ENCODE measurements at regions not wholly inside any gene's neighbourhood (a gene's known extent, or its start where the extent isn't known, plus 50 kb on each side); places are given as distances from the start of the nearest gene placed in this dataset.

DNA sequence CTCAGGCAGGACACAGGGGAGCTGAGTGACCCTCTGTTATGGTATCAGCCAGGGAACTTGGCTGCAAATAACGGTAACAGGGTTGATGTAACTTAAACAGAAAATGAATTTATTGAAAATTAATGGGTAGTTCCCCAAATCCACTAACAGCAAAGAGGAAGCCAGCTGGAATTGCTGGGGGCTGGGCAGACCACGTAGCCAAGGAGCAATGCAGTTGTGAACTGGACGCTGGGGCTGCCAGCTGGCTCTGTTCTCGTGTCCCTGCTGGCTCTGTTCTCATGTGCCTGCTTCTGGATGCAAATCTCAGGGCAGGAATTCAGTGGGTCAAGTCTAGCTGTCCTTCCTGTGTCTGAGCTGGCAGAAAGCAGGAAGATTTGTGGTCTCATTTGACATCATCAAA lies 1383.3 kb upstream of the TMEM132C start:
- no peak for DNase-seq (ENCODE audit: low read depth, low spot score)
- in situ Hi-C loops (cut with HindIII; ENCODE audit: low pct_unique_long_range_greater_than_20kb, low sequenced_read_pairs), result no loop called here

DNA sequence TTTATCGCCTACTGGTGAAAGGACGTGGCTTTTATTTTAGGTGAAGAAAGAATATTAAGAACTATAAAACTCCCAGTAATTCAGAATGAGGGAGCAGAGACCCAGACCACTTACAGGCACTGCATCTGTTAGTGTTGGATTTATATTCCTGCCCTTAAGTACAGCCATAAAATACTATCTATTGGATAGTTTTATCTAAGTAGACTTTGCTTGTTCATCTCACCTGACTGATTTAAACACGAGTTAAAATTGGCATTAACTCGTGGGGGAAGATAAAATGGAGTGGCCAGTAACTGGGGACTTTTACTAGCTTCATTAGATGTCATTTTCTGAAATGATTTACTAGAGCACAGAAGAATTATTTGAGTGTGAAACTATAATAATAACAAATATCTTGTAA lies 1377.5 kb upstream of the TMEM132C start:
- in situ Hi-C loops (cut with HindIII; ENCODE audit: low pct_unique_long_range_greater_than_20kb, low sequenced_read_pairs), result no loop called here

DNA sequence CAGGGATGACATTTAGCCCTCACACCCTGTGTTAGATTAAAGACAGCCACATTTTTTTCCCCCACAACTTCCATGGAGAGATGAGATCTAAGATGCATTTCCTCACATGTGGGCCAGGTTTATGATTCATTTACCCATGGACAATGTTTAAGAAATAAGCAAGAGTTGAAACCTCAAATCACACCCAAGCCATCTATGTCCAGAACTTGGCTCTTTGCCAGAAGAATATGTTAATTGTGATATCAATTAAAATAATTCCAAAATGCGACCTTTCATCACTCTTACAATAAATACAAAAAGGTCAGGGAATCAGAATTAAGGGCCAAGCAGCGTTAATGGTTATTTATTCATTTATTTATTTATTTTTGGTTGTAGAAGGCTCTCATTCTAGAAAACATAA lies 1376.9 kb upstream of the TMEM132C start:
- in situ Hi-C loops (cut with HindIII; ENCODE audit: low pct_unique_long_range_greater_than_20kb, low sequenced_read_pairs), result no loop called here
- DNase-seq (ENCODE audit: low read depth, low spot score), result no peak

More for the DNA sequence above, 1377.5 kb upstream of the TMEM132C start:
- no peak for DNase-seq (ENCODE audit: low read depth, low spot score)

DNA sequence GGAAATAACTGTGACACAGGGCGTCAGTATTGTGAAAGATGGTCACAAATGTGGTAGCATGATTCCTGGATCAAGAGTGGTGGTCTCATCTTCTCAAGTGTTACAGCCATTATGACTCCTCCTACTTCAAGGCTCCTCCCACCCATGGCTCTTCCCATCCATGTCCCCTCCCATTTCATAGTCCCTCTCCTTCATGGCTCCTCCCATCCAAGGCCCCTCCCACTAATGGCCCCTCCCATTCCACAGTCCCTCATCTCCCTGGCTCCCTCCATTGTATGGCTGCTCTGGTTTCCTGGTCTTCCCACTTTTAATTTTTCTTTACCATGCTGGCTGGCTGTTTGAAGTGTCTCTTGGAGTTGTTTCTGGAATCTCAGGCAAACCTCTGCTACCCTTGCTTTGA lies 1375.2 kb upstream of the TMEM132C start:
- in situ Hi-C loops (cut with HindIII; ENCODE audit: low pct_unique_long_range_greater_than_20kb, low sequenced_read_pairs), result no loop called here
- DNase-seq (ENCODE audit: low read depth, low spot score), result peak; percentile 43

DNA sequence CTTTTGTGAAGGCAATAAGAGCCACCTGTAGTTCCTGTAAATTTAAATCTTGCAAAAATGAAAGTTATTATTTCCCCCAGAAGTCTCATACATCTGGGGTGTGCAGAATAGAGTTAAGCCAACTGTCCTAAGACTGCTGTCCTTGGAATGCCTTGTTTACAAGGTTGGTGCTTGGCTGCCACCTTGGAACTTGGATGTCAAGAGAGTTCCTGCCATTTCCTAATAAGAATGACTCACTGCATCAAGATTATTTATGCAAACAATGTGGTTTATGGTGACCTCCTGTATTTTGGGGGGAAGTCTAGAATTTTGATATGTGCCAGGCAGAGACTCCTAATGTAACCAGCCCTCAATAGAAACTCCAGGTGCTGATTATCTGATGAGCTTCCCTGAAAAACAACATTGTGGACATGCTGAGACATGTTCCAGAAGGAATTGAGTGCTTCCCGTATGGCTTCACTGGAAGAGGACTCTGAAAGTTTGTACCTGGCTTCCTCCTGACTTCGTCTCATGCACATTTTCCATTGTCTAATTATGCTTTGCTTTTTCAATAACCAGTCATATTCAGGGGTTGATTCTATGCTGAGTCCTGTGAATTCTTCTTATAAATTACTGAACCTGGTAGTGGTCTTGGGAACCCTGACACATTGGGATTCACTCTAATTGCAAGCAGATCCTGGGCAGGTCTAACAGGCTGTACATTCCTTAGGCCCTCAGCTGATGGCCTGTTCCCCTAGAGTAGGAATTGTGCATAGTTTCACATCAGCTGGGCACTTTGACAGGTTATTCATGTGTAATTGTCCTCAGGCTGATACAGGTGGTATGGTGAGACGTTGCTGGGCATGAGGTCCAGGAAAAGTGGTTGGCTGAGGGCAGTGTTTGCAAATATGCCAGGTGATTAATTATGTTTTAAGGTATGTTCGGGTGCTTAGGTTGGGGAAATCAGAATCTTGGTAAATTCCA lies 1370.7 kb upstream of the TMEM132C start:
- no peak for DNase-seq (ENCODE audit: low read depth, low spot score)
- in situ Hi-C loops (cut with HindIII; ENCODE audit: low pct_unique_long_range_greater_than_20kb, low sequenced_read_pairs), result no loop called here

DNA sequence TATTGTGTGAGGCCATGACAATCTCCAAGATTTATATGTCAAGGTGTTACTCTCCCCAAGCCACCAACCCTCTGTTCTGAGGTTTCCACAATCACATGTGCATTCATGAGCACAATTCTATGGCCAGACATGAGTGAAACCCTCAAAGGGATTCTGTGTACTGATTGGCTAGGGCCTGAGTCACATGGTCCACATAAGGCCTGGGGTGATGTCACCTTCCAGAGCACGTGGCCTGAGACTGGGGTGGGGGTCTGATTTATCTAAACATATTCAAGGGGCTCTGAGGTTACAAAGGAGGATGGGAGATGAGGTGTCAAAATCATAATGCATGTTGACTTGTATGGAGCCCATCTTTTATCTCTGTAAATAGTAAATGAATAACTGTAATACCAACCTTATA lies 1369.9 kb upstream of the TMEM132C start:
- in situ Hi-C loops (cut with HindIII; ENCODE audit: low pct_unique_long_range_greater_than_20kb, low sequenced_read_pairs), result no loop called here
- no peak for DNase-seq (ENCODE audit: low read depth, low spot score)

DNA sequence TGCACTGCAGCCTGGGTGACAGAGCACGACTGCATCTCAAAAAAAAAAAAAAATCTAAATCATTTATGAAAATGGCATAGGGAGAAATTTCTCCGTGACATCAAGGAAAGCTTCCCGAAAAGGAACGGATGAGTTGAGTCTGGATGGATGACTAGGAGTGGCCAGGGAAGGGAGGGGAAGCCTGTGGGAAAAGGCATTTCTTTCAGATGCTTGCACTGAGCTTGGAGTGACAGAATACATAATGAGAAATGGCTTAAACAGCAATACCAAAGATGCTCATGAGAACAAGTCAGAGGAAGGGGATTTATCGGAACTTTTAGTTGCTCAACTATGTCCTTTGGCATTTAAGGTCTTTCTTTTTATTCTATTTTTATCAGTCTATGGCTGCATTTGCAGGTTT lies 1369.2 kb upstream of the TMEM132C start:
- in situ Hi-C loops (cut with HindIII; ENCODE audit: low pct_unique_long_range_greater_than_20kb, low sequenced_read_pairs), result no loop called here
- no peak for DNase-seq (ENCODE audit: low read depth, low spot score)

DNA sequence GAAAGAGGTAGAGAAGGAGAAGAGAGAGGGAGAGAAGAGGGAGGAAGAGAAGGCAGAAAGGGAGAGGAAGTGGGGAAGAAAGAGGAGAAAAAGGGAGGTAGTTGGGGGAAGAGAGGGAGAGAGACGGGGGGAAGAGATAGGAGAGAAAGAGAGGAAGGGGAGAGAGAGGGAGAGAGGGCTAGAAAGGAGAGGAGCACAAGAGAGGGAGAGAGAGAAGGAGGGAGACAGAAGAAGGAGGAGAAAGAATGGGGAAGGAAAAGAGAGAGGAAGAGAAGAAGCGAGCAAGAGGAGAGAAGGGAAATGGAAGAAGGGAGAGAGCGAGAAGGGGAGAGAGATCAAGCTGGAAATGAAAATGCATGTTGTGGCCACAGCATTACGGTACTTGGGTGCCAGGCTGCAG lies 1368.4 kb upstream of the TMEM132C start:
- no peak for DNase-seq (ENCODE audit: low read depth, low spot score)
- in situ Hi-C loops (cut with HindIII; ENCODE audit: low pct_unique_long_range_greater_than_20kb, low sequenced_read_pairs), result no loop called here

DNA sequence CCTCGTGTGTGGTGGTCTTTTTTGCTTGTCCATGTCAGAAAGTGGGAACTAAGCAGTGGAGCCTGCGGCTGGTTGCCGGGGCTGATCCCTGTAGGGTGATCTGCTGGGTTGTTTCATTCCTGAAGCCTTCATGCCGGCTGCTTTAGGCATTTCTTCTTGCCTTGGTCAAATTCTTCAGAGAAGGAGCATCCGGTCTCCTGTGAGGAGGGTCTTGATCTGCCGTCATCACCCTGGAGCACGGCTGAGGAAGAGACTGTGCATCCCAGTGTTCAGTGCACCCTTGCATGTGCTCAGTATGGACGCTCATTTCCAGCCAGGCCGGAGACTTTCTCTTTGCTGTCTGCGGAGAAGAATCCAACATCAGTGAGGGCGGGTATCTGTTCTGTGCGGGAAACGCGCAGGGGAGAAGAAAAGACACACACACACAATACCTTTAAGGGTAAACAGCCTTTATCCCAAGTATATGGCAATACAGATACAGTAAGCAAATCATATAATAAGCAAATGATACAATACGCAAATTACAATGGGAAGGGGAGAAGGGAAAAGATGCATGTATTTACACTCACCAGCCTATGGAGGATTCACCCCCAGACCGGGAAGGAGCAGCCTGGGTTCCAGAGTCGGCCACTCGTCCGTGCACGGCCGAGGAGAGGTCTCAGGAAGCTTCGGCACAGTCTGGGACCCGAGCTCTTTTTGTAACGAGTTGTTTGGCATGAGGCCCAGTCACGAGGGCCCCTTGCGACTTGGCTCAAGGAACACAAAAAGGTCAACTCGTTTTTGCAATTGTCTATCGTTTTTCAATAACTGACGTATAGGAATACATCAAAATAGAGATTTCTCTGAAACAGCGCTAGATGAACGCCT lies 1366.8 kb upstream of the TMEM132C start:
- in situ Hi-C loops (cut with HindIII; ENCODE audit: low pct_unique_long_range_greater_than_20kb, low sequenced_read_pairs), result no loop called here
- peak; percentile 10 for DNase-seq (ENCODE audit: low read depth, low spot score)

DNA sequence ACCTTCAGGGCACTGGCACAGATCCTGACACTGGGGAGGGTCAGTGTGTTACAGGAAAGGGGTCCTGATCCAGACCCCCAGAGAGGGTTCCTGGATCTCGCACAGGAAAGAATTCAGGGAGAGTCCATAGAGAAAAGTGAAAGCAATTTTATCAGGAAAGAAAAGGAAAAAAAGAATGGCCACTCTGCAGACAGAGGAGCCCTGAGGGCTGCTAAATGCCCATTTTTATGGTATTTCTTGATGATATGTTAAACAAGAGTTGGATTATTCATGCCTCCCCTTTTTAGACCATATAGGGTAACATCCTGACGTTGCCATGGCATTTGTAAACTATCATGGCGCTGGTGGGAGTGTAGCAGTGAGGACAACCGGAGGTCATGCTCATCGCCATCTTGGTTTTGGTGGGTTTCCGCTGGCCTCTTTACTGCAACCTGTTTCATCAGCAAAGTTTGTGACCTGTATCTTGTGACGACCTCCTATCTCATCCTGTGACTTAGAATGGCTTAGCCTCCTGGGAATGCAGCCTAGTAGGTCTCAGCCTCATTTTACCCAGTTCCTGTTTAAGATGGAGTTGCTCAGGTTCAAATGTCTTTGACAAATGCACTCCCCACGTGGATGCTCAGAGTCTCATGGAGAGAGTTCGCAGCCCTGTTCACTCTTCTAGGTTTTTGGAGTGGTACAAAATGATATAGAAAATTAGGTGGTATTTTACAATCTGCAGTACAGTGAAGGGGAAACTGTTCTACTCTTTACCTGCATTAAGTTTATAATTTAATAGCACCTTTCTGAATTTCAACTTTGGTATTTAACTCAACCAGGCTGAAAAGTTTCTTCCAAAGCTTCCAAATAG lies 1363.7 kb upstream of the TMEM132C start:
- in situ Hi-C loops (cut with HindIII; ENCODE audit: low pct_unique_long_range_greater_than_20kb, low sequenced_read_pairs), result no loop called here
- no peak for DNase-seq (ENCODE audit: low read depth, low spot score)

DNA sequence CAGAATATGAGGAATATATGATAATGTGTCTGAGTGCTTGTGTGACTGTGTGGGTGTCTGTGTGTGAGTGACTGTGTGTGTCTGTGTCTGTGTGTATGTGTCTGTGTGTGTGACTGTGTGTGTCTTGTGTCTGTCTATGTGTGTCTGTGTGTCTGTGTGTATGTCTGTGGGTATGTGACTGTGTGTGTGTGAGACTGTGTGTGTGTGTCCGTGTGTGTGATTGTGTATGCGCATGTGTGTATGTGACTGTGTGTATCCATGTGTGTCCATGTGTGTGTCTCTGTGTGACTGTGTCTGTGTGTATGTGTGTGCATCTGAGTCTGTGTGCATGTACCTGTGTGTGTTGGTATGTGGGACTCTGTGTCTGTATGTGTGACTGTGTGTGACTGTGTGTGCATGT lies 1361.2 kb upstream of the TMEM132C start:
- in situ Hi-C loops (cut with HindIII; ENCODE audit: low pct_unique_long_range_greater_than_20kb, low sequenced_read_pairs), result no loop called here

DNA sequence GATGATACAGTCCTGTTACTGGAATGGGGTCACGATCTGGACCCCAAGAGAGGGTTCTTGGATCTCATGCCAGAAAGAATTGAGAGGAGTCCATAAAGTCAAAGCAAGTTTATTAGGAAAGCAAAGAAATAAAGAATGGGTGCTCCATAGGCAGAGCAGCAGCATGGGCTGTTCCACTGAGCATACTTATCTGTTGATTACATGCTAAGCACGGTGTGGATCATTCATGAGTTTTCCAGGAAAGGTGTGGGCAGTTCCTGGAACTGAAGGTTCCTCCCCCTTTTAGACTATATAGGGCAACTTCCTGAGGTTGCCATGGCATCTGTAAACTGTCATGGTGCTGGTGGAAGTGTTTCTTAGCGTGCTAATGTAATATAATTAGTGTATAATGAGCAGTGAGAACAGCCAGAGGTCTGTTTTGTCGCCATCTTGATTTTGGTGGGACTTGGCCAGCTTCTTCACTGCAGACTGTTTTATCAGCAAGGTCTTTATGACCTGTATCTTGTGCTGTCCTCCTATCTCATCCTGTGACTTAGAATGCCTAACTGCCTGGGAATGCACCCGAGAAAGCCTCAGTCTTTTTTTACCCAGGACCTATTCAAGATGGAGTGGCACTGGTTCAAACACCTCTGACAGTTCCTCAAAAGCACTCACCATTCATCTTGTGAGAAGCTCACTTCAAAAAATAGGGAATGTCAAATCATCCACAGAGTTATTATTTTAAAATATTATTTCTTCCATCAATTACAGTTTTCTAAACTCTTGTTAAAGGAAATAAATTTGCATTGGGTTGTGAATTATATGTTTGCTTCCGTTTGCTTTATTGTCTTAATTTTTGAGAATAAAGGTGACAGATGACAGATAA lies 1358.8 kb upstream of the TMEM132C start:
- no peak for DNase-seq (ENCODE audit: low read depth, low spot score)
- in situ Hi-C loops (cut with HindIII; ENCODE audit: low pct_unique_long_range_greater_than_20kb, low sequenced_read_pairs), result no loop called here

More for the DNA sequence above, 1361.2 kb upstream of the TMEM132C start:
- no peak for DNase-seq (ENCODE audit: low read depth, low spot score)

DNA sequence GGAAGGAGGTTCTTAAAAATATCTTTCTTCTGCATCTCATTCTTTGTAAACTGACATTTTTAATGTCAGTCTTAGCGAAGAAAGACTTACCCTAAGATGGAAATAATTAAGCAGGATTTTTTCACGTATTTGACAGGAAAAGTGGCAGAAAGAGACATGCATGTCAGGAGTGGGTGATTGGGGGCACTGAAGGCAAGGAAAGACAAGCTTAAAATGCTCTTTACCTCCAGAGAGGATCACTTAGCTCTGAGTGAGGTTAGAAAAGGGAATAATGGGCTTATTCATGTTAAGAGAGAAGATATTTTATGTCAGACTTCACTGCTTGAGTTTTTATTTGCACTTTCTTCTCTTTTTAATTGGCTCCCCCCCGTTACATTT lies 1358.2 kb upstream of the TMEM132C start:
- DNase-seq (ENCODE audit: low read depth, low spot score), result no peak
- in situ Hi-C loops (cut with HindIII; ENCODE audit: low pct_unique_long_range_greater_than_20kb, low sequenced_read_pairs), result no loop called here

DNA sequence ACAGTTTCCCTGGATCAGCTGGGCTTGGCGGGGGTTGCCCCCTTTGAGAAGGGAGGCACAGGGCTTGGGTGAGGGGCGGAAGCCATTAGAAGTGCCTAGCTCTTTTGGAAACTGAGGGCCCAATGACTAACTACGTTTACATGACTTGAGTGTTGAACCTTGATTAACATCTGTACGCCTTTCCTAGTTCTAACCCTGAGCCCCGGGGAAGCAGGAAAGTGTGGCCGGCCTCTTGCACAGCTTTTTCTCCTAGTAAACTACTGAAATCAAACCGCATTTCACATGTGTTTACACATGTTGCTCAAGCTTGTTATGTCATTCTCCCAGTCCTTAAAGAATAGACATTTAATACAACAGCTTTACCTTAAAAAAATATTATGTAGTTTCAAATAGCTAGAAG lies 1356.4 kb upstream of the TMEM132C start:
- in situ Hi-C loops (cut with HindIII; ENCODE audit: low pct_unique_long_range_greater_than_20kb, low sequenced_read_pairs), result no loop called here
- no peak for DNase-seq (ENCODE audit: low read depth, low spot score)

DNA sequence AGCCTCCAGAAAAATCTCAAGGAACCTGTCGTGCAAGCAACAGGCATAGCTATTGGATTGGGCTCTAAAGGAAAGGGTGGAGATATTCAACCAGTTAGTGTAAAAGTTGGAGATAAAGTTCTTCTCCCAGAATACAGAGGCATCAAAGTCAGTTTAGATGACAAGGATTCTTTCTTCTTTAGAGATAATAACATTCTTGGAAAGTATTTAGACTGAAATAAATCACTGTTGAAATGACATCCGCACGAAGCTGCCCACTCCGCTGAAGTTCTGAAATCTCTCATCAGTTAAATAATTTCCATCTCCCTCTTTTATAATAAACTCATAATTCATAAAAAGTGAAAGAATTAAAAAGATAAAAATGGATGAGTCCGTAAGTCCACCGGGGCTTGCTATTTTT lies 1354.9 kb upstream of the TMEM132C start:
- in situ Hi-C loops (cut with HindIII; ENCODE audit: low pct_unique_long_range_greater_than_20kb, low sequenced_read_pairs), result no loop called here
- no peak for DNase-seq (ENCODE audit: low read depth, low spot score)

DNA sequence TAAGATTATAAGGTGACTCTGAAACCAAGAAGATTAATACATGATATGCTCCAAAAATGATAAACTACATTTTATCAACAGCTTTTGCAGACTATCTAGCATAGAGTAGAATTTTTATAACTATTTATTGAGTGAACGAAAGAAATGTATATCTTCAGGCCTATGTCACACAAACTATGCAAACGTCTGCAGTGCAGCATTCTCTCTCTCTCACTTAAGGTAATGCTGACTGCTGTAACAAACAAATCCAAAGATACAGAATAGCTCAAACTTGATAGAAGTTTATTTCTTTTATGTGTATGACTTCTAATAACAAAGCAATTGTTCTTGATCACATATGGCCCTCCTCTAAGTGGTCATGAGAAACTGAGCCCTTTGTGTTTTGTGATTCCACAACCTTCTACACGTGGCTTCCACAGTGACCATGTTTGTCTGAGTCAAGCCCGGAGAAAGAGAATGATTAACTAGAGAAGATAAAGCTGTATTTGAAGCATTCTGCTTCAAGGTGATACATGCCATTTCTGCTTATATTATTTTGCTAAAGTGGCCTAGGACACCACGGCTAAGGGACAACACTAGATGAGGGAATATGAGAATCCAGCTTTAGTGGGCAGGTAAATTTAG lies 1352.7 kb upstream of the TMEM132C start:
- DNase-seq (ENCODE audit: low read depth, low spot score), result no peak
- in situ Hi-C loops (cut with HindIII; ENCODE audit: low pct_unique_long_range_greater_than_20kb, low sequenced_read_pairs), result no loop called here

DNA sequence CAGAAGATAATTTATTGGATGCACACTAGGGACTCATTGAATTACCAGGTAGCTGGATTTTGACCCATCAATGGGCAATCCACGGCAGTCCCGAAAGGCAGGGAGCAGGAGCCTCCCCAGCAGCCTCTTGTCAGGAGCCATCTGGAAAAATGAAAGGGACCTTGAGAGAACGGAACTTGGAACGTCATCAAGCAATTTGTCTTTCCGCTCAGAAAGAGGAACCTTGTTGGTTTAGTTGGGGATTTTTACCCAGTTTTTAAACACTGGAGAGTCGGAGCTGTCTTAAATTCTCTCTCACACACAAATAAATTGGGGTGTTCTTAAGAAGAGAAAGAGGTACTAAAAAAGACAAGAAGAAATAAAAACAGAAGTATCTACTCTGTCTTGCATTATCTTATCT lies 1351.7 kb upstream of the TMEM132C start:
- in situ Hi-C loops (cut with HindIII; ENCODE audit: low pct_unique_long_range_greater_than_20kb, low sequenced_read_pairs), result no loop called here

More for the DNA sequence above, 1351.7 kb upstream of the TMEM132C start:
- DNase-seq (ENCODE audit: low read depth, low spot score), result no peak

All from SK-MEL-5 (cell line).